Panc1 (cell line): ENCODE measurements at regions not wholly inside any gene's neighbourhood (a gene's known extent, or its start where the extent isn't known, plus 50 kb on each side); places are given as distances from the start of the nearest gene placed in this dataset.

ENCODE experiments used
- CTCF ChIP-seq: fragments of 450-650 bp; IDR thresholded peaks from 2 replicates; pipeline ENCODE4 v1.5.1; 2017; ENCODE audit warnings: mild to moderate bottlenecking
- POLR2AphosphoS5 ChIP-seq: IDR thresholded peaks from 2 replicates; pipeline ENCODE4 v1.6.1; 2012; ENCODE audit warnings: mild to moderate bottlenecking, low read depth, low read length, moderate library complexity
- REST ChIP-seq, 2 experiments: IDR thresholded peaks; 2 replicates each; pipeline ENCODE4 v1.6.1; 2011 to 2012; ENCODE audit warnings: low read depth in 2 of 2, control low read depth in 1 of 2, low read length in 1 of 2, mild to moderate bottlenecking in 1 of 2, moderate library complexity in 1 of 2; ENCODE audit not compliant: insufficient read depth in 1 of 2
- SIN3A ChIP-seq: IDR thresholded peaks from 2 replicates; pipeline ENCODE4 v1.6.1; 2012; ENCODE audit warnings: low read depth, mild to moderate bottlenecking, low read length, moderate library complexity, borderline replicate concordance; ENCODE audit not compliant: insufficient read depth
- TCF7L2 ChIP-seq: IDR thresholded peaks from 2 replicates; pipeline ENCODE4 v1.6.1; 2011; ENCODE audit warnings: mild to moderate bottlenecking, low read depth, low read length, inconsistent platforms

- TF ChIP-seq CTCF (no peak), POLR2AphosphoS5 (no peak), REST (IDR thresholded peaks at IDR 0.05; ENCODE audit: insufficient read depth in 1 of 2, low read depth in 2 of 2, low read length in 1 of 2) (no peak), TCF7L2 (no peak), SIN3A (no peak)
These were observed 658.3 kb upstream of the WWC1 start for GRCh38 chr5:167633114-167633513.
